Keratinocyte (primary cell): ENCODE measurements at regions not wholly inside any gene's neighbourhood (a gene's known extent, or its start where the extent isn't known, plus 50 kb on each side); places are given as distances from the start of the nearest gene placed in this dataset.

Source experiments
- DNase-seq: peaks from one replicate; pipeline ENCODE4 v3.0.0-alpha.2; 2011; ENCODE audit warnings: low read depth, missing footprints, low spot score
- FAIRE-seq: peaks from 2 replicates; lab custom pipeline; 2011; peaks lifted over from hg19 to GRCh38; lab: Jason Lieb, UNC
- H2AFZ ChIP-seq: 2 replicates; pipeline ENCODE4 v1.6.0; 2012; ENCODE audit warnings: low read length, control low read depth, inconsistent platforms; ENCODE audit not compliant: control insufficient read depth
- H3K27ac ChIP-seq: 2 replicates; pipeline ENCODE4 v1.5.1; 2011; ENCODE audit warnings: low read length; ENCODE audit not compliant: control insufficient read depth, insufficient read depth
- H3K27me3 ChIP-seq: 3 replicates; pipeline ENCODE4 v1.6.0; 2011; ENCODE audit warnings: low read length; ENCODE audit not compliant: control insufficient read depth, insufficient read depth; ENCODE audit errors: extremely low read depth
- H3K36me3 ChIP-seq, 2 experiments: 2 replicates in 1 of 2; 3 replicates in 1 of 2; pipeline ENCODE4 v1.5.1; 2011; ENCODE audit warnings: low read length in 2 of 2, mild to moderate bottlenecking in 1 of 2; ENCODE audit not compliant: control insufficient read depth in 2 of 2, insufficient read depth in 2 of 2; ENCODE audit errors: extremely low read depth in 1 of 2
- H3K4me1 ChIP-seq: 3 replicates; pipeline ENCODE4 v1.5.1; 2011; ENCODE audit warnings: low read length; ENCODE audit not compliant: control insufficient read depth, insufficient read depth; ENCODE audit errors: extremely low read depth
- H3K4me2 ChIP-seq: 3 replicates; pipeline ENCODE4 v1.6.0; 2011; ENCODE audit warnings: low read depth, low read length; ENCODE audit not compliant: control insufficient read depth, insufficient read depth; ENCODE audit errors: extremely low read depth
- H3K4me3 ChIP-seq, 3 experiments: fragments of 200-600 bp in 1 of 3; sonication (generic) in 1 of 3; 2 replicates in 2 of 3; 3 replicates in 1 of 3; pipeline ENCODE4 v1.5.1; 2011 to 2016; ENCODE audit warnings: low read length in 3 of 3, mild to moderate bottlenecking in 3 of 3, control low read depth in 2 of 3, inconsistent platforms in 1 of 3, low read depth in 1 of 3, mixed read lengths in 1 of 3, mixed run types in 1 of 3, moderate library complexity in 1 of 3; ENCODE audit not compliant: control insufficient read depth in 2 of 3, insufficient read depth in 2 of 3; ENCODE audit errors: extremely low read depth in 1 of 3
- H3K79me2 ChIP-seq: 2 replicates; pipeline ENCODE4 v1.6.0; 2012; ENCODE audit warnings: low read length; ENCODE audit not compliant: control insufficient read depth, insufficient read depth
- H3K9ac ChIP-seq: 3 replicates; pipeline ENCODE4 v1.6.0; 2011; ENCODE audit warnings: low read length; ENCODE audit not compliant: control insufficient read depth, insufficient read depth; ENCODE audit errors: extremely low read depth
- H3K9me1 ChIP-seq: 3 replicates; pipeline ENCODE4 v1.6.0; 2011; ENCODE audit warnings: low read length; ENCODE audit not compliant: control insufficient read depth, insufficient read depth; ENCODE audit errors: extremely low read depth
- H3K9me3 ChIP-seq: 2 replicates; pipeline ENCODE4 v1.5.1; 2012; ENCODE audit warnings: low read depth, low read length; ENCODE audit not compliant: control insufficient read depth
- H4K20me1 ChIP-seq: 3 replicates; pipeline ENCODE4 v1.6.0; 2011; ENCODE audit warnings: low read length; ENCODE audit not compliant: control insufficient read depth, insufficient read depth; ENCODE audit errors: extremely low read depth
- CTCF ChIP-seq, 3 experiments: IDR thresholded peaks in 1 of 3; conservative IDR thresholded peaks in 1 of 3; optimal IDR thresholded peaks in 1 of 3; 2 replicates in 2 of 3; 3 replicates in 1 of 3; pipeline versions ENCODE3 to v1.5.1; 2011; ENCODE audit warnings: low read length in 3 of 3, mild to moderate bottlenecking in 3 of 3, moderate library complexity in 2 of 3, control low read depth in 1 of 3, inconsistent platforms in 1 of 3; ENCODE audit not compliant: insufficient read depth in 2 of 3; ENCODE audit errors: extremely low read depth in 1 of 3
- EZH2 ChIP-seq: IDR thresholded peaks from one replicate; pipeline ENCODE4 v1.6.1; 2012; ENCODE audit warnings: inconsistent platforms, mild to moderate bottlenecking, low read length, moderate library complexity
- dilution Hi-C: fragments of 300-500 bp; cut with MboI; formaldehyde crosslinking; loops from one replicate; pipeline ENCODE4 v1.7.0; 2020; ENCODE audit warnings: low sequenced_read_pairs; ENCODE audit not compliant: extremely low pct_ligation_motif_present

- no peak overlapping the region for H3K4me2 ChIP-seq
- no peaks in the 10 kb centered on the region for H3K36me3 ChIP-seq
- H3K79me2 ChIP-seq: no peaks in the 10 kb centered on the region
- H3K4me1 ChIP-seq: peaks cover 6% of the 10 kb centered on the region
- TF ChIP-seq EZH2 (no peak), CTCF (optimal IDR thresholded peaks at IDR 0.05 in 1 of 3, IDR thresholded peaks at IDR 0.05 in 1 of 3, conservative IDR thresholded peaks at IDR 0.05 in 1 of 3; ENCODE audit: extremely low read depth in 1 of 3, insufficient read depth in 2 of 3, low read length in 3 of 3) (no peak)
- H3K27me3 ChIP-seq: no peaks in the 10 kb centered on the region
- DNase-seq: no peak
- no peak overlapping the region for H3K9ac ChIP-seq
- H3K4me3 ChIP-seq: no peak overlapping the region
- H4K20me1 ChIP-seq: no peaks in the 10 kb centered on the region
- H3K9me1 ChIP-seq: no peaks in the 10 kb centered on the region
- dilution Hi-C loops: no loop called here
- no peak for FAIRE-seq
- no peaks in the 10 kb centered on the region for H3K9me3 ChIP-seq
- H2AFZ ChIP-seq: no peak overlapping the region
- H3K27ac ChIP-seq: no peak overlapping the region
Measured at GRCh38 chr7:26049081-26049480, 102.9 kb upstream of the NFE2L3 start.

GRCh38 chr7:26051021-26051420, 101.0 kb upstream of the NFE2L3 start:
- H2AFZ ChIP-seq: no peak overlapping the region
- H3K4me3 ChIP-seq: no peak overlapping the region
- no peak overlapping the region for H3K4me2 ChIP-seq
- DNase-seq (no peak), FAIRE-seq (no peak)
- H3K27me3 ChIP-seq: no peaks in the 10 kb centered on the region
- H3K9me3 ChIP-seq: no peaks in the 10 kb centered on the region
- TF ChIP-seq CTCF (optimal IDR thresholded peaks at IDR 0.05 in 1 of 3, IDR thresholded peaks at IDR 0.05 in 1 of 3, conservative IDR thresholded peaks at IDR 0.05 in 1 of 3; ENCODE audit: extremely low read depth in 1 of 3, insufficient read depth in 2 of 3, low read length in 3 of 3) (no peak), EZH2 (no peak)
- H3K36me3 ChIP-seq: no peaks in the 10 kb centered on the region
- peaks cover 6% of the 10 kb centered on the region for H3K4me1 ChIP-seq
- dilution Hi-C loops: no loop called here
- H3K79me2 ChIP-seq: no peaks in the 10 kb centered on the region
- no peak overlapping the region for H3K27ac ChIP-seq
- H3K9me1 ChIP-seq: no peaks in the 10 kb centered on the region
- no peak overlapping the region for H3K9ac ChIP-seq
- H4K20me1 ChIP-seq: no peaks in the 10 kb centered on the region
